ENCODE measurements at regions not wholly inside any gene's neighbourhood (a gene's known extent, or its start where the extent isn't known, plus 50 kb on each side); places are given as distances from the start of the nearest gene placed in this dataset.

DNA sequence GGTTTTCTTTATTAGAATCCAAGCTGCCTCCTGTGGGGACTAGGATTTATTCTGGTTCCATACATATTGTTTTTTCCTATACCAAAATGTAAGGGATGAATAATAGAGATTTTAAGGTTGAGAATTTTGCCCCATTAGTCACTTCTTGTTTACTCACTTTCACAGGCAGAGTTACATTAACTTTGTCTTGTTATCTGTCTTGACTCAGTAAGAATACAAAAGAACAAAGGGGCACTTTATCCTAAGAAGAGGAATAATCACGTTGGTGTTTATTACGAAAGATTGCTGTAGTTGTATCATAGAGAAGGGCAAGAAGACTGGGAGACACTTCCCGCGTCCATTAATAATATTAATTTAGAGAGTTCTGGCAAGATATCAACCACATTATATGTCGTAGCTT lies 599.7 kb upstream of the FTMT start:
- TF ChIP-seq, protein P1, sequence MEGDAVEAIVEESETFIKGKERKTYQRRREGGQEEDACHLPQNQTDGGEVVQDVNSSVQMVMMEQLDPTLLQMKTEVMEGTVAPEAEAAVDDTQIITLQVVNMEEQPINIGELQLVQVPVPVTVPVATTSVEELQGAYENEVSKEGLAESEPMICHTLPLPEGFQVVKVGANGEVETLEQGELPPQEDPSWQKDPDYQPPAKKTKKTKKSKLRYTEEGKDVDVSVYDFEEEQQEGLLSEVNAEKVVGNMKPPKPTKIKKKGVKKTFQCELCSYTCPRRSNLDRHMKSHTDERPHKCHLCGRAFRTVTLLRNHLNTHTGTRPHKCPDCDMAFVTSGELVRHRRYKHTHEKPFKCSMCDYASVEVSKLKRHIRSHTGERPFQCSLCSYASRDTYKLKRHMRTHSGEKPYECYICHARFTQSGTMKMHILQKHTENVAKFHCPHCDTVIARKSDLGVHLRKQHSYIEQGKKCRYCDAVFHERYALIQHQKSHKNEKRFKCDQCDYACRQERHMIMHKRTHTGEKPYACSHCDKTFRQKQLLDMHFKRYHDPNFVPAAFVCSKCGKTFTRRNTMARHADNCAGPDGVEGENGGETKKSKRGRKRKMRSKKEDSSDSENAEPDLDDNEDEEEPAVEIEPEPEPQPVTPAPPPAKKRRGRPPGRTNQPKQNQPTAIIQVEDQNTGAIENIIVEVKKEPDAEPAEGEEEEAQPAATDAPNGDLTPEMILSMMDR (IDR thresholded peaks at IDR 0.05; ENCODE audit: extremely low read depth, low read depth, low read length), result no peak
- no peak overlapping the region for H2AFZ ChIP-seq (ENCODE audit: low read length)
- H3K4me2 ChIP-seq (ENCODE audit: insufficient read depth, low read length), result no peak overlapping the region
- H3K4me1 ChIP-seq (ENCODE audit: insufficient read depth, low read length), result peaks cover 6% of the 10 kb centered on the region
- H3K79me2 ChIP-seq (ENCODE audit: insufficient read depth, low read length), result no peaks in the 10 kb centered on the region
- DNase-seq (ENCODE audit: insufficient read length, low spot score, missing footprints), result no peak
- no peak overlapping the region for H3K27ac ChIP-seq (ENCODE audit: low read depth, low read length)
- no peaks in the 10 kb centered on the region for H4K20me1 ChIP-seq (ENCODE audit: insufficient read depth, low read length)
- no peaks in the 10 kb centered on the region for H3K36me3 ChIP-seq (ENCODE audit: insufficient read depth, low read length)
- H3K4me3 ChIP-seq (ENCODE audit: insufficient read depth, low read length), result no peak overlapping the region
- no peaks in the 10 kb centered on the region for H3K27me3 ChIP-seq (ENCODE audit: insufficient read depth, low read length)
- H3K9me3 ChIP-seq (ENCODE audit: low read depth, low read length), result no peaks in the 10 kb centered on the region

DNA sequence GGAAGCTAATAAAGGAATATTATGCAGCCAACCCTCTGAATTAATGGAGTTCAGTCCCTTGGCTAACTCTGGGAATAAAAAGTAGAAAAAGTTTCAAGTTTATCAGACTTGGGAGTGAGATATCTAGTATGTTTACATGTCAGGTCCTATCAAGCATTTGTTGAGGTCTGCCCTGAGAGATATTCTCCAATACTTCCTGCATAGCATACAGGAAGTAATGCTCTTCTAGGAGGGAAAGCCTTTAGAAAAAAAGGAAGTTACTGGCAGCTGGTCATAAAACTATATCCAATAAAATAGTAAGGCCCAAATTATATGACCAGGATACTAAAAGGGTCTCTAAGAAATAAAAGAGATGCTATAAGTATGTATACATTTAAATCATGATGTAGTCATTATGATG lies 594.1 kb upstream of the FTMT start:
- H3K27ac ChIP-seq (ENCODE audit: low read depth, low read length), result no peak overlapping the region
- H3K9me3 ChIP-seq (ENCODE audit: low read depth, low read length), result no peaks in the 10 kb centered on the region
- no peaks in the 10 kb centered on the region for H3K4me1 ChIP-seq (ENCODE audit: insufficient read depth, low read length)
- no peak overlapping the region for H3K4me2 ChIP-seq (ENCODE audit: insufficient read depth, low read length)
- DNase-seq (ENCODE audit: insufficient read length, low spot score, missing footprints), result no peak
- H3K36me3 ChIP-seq (ENCODE audit: insufficient read depth, low read length), result no peaks in the 10 kb centered on the region
- no peaks in the 10 kb centered on the region for H4K20me1 ChIP-seq (ENCODE audit: insufficient read depth, low read length)
- no peaks in the 10 kb centered on the region for H3K27me3 ChIP-seq (ENCODE audit: insufficient read depth, low read length)
- no peaks in the 10 kb centered on the region for H3K79me2 ChIP-seq (ENCODE audit: insufficient read depth, low read length)
- no peak overlapping the region for H3K4me3 ChIP-seq (ENCODE audit: insufficient read depth, low read length)
- TF ChIP-seq, protein P1 (IDR thresholded peaks at IDR 0.05; ENCODE audit: extremely low read depth, low read depth, low read length), result no peak
- no peak overlapping the region for H2AFZ ChIP-seq (ENCODE audit: low read length)

DNA sequence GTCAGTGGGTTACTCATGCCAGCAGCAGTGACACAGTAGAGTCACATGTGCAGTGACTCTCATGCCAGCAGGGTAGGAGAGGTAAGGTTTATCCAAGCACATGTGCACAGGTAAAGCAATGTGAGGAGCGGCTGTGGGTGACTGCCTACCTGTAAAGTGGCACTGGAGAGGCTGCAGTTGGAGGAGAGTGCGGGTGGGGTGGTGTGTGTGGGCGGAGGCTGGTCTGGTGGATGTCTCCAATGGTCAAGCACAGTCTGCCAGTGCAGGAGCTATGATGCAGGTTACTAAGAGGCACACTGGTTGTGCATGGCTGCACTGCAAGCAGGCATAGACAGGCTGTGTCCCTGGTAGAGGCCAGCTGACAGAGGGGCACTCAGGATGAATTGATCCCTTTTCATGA lies 588.2 kb upstream of the FTMT start:
- TF ChIP-seq, protein P1 (IDR thresholded peaks at IDR 0.05; ENCODE audit: extremely low read depth, low read depth, low read length), result no peak
- no peaks in the 10 kb centered on the region for H3K36me3 ChIP-seq (ENCODE audit: insufficient read depth, low read length)
- H3K27me3 ChIP-seq (ENCODE audit: insufficient read depth, low read length), result no peaks in the 10 kb centered on the region
- H2AFZ ChIP-seq (ENCODE audit: low read length), result no peak overlapping the region
- H3K27ac ChIP-seq (ENCODE audit: low read depth, low read length), result no peak overlapping the region
- no peak for DNase-seq (ENCODE audit: insufficient read length, low spot score, missing footprints)
- no peak overlapping the region for H3K4me2 ChIP-seq (ENCODE audit: insufficient read depth, low read length)
- no peaks in the 10 kb centered on the region for H4K20me1 ChIP-seq (ENCODE audit: insufficient read depth, low read length)
- no peaks in the 10 kb centered on the region for H3K79me2 ChIP-seq (ENCODE audit: insufficient read depth, low read length)
- no peaks in the 10 kb centered on the region for H3K9me3 ChIP-seq (ENCODE audit: low read depth, low read length)
- H3K4me1 ChIP-seq (ENCODE audit: insufficient read depth, low read length), result no peaks in the 10 kb centered on the region
- H3K4me3 ChIP-seq (ENCODE audit: insufficient read depth, low read length), result no peak overlapping the region

DNA sequence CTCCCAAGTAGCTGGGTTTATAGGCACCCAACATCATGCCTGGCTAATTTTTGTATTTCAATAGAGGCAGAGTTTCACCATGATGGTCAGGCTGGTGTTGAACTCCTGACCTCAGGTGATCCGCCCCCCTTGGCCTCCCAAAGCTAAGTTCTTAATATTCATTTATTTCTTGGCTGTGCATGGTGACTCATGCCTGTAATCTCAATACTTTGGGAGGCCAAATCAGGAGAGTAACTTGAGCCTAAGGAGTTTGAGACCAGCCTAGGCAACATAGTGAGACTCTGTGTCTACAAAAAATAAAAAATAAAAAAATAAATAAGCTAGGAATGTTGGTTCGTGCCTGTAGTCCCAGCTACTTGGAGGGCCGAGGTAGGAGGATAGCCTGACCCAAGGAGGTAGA lies 587.1 kb upstream of the FTMT start:
- no peak for DNase-seq (ENCODE audit: insufficient read length, low spot score, missing footprints)

More for the DNA sequence above, 587.1 kb upstream of the FTMT start:
- Histone ChIP-seq H3K9me3 (ENCODE audit: low read depth, low read length) (no peaks in the 10 kb centered on the region), H3K4me2 (ENCODE audit: insufficient read depth, low read length) (no peak overlapping the region), H3K27me3 (ENCODE audit: insufficient read depth, low read length) (no peaks in the 10 kb centered on the region), H3K36me3 (ENCODE audit: insufficient read depth, low read length) (no peaks in the 10 kb centered on the region), H3K79me2 (ENCODE audit: insufficient read depth, low read length) (no peaks in the 10 kb centered on the region), H3K27ac (ENCODE audit: low read depth, low read length) (no peak overlapping the region), H3K4me3 (ENCODE audit: insufficient read depth, low read length) (no peak overlapping the region), H4K20me1 (ENCODE audit: insufficient read depth, low read length) (no peaks in the 10 kb centered on the region), H2AFZ (ENCODE audit: low read length) (no peak overlapping the region), H3K4me1 (ENCODE audit: insufficient read depth, low read length) (no peaks in the 10 kb centered on the region)
- TF ChIP-seq, protein P1 (IDR thresholded peaks at IDR 0.05; ENCODE audit: extremely low read depth, low read depth, low read length), result no peak

All from osteoblast (primary cell).